ENCODE measurements at regions not wholly inside any gene's neighbourhood (a gene's known extent, or its start where the extent isn't known, plus 50 kb on each side); places are given as distances from the start of the nearest gene placed in this dataset.

DNA sequence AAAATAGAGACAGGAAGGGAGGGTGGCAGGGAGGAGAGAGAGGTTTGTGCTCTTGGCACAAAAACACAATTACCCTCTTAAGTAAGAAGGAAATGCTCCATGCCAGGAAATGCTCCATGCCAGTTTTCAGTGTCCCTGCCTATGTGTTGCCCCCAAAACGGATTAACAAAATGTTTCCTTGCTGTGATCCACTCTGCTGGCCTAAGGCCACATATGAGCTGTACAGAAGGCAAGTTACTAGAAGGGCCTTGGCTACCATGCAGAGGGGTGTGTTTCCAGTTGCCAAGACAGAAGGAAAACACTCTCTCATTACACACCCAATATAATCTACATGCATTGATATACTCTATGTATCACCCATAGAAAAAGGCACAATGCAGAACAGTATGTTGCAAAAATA, 98.2 kb upstream of the PTPRG start:
- TF ChIP-seq, protein P1, sequence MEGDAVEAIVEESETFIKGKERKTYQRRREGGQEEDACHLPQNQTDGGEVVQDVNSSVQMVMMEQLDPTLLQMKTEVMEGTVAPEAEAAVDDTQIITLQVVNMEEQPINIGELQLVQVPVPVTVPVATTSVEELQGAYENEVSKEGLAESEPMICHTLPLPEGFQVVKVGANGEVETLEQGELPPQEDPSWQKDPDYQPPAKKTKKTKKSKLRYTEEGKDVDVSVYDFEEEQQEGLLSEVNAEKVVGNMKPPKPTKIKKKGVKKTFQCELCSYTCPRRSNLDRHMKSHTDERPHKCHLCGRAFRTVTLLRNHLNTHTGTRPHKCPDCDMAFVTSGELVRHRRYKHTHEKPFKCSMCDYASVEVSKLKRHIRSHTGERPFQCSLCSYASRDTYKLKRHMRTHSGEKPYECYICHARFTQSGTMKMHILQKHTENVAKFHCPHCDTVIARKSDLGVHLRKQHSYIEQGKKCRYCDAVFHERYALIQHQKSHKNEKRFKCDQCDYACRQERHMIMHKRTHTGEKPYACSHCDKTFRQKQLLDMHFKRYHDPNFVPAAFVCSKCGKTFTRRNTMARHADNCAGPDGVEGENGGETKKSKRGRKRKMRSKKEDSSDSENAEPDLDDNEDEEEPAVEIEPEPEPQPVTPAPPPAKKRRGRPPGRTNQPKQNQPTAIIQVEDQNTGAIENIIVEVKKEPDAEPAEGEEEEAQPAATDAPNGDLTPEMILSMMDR (IDR thresholded peaks at IDR 0.05; ENCODE audit: low read depth, low read length, poor library complexity, severe bottlenecking), result no peak
- TF ChIP-seq EZH2phosphoT487 (IDR thresholded peaks at IDR 0.05; ENCODE audit: borderline replicate concordance, low read length), result no peak

Data from DOHH2 (cell line).